Keratinocyte (primary cell): ENCODE measurements at regions not wholly inside any gene's neighbourhood (a gene's known extent, or its start where the extent isn't known, plus 50 kb on each side); places are given as distances from the start of the nearest gene placed in this dataset.
"Not testable (repeated sequence)": the region's sequence is repeated elsewhere in the genome, so short reads cannot be mapped to it uniquely, and the experiment has no call there.

Source experiments
- DNase-seq: peaks from one replicate; pipeline ENCODE4 v3.0.0-alpha.2; 2011; ENCODE audit warnings: low read depth, missing footprints, low spot score
- FAIRE-seq: peaks from 2 replicates; lab custom pipeline; 2011; peaks lifted over from hg19 to GRCh38; lab: Jason Lieb, UNC
- H2AFZ ChIP-seq: 2 replicates; pipeline ENCODE4 v1.6.0; 2012; ENCODE audit warnings: low read length, control low read depth, inconsistent platforms; ENCODE audit not compliant: control insufficient read depth
- H3K27ac ChIP-seq: 2 replicates; pipeline ENCODE4 v1.5.1; 2011; ENCODE audit warnings: low read length; ENCODE audit not compliant: control insufficient read depth, insufficient read depth
- H3K27me3 ChIP-seq: 3 replicates; pipeline ENCODE4 v1.6.0; 2011; ENCODE audit warnings: low read length; ENCODE audit not compliant: control insufficient read depth, insufficient read depth; ENCODE audit errors: extremely low read depth
- H3K36me3 ChIP-seq, 2 experiments: 2 replicates in 1 of 2; 3 replicates in 1 of 2; pipeline ENCODE4 v1.5.1; 2011; ENCODE audit warnings: low read length in 2 of 2, mild to moderate bottlenecking in 1 of 2; ENCODE audit not compliant: control insufficient read depth in 2 of 2, insufficient read depth in 2 of 2; ENCODE audit errors: extremely low read depth in 1 of 2
- H3K4me1 ChIP-seq: 3 replicates; pipeline ENCODE4 v1.5.1; 2011; ENCODE audit warnings: low read length; ENCODE audit not compliant: control insufficient read depth, insufficient read depth; ENCODE audit errors: extremely low read depth
- H3K4me2 ChIP-seq: 3 replicates; pipeline ENCODE4 v1.6.0; 2011; ENCODE audit warnings: low read depth, low read length; ENCODE audit not compliant: control insufficient read depth, insufficient read depth; ENCODE audit errors: extremely low read depth
- H3K4me3 ChIP-seq, 3 experiments: fragments of 200-600 bp in 1 of 3; sonication (generic) in 1 of 3; 2 replicates in 2 of 3; 3 replicates in 1 of 3; pipeline ENCODE4 v1.5.1; 2011 to 2016; ENCODE audit warnings: low read length in 3 of 3, mild to moderate bottlenecking in 3 of 3, control low read depth in 2 of 3, inconsistent platforms in 1 of 3, low read depth in 1 of 3, mixed read lengths in 1 of 3, mixed run types in 1 of 3, moderate library complexity in 1 of 3; ENCODE audit not compliant: control insufficient read depth in 2 of 3, insufficient read depth in 2 of 3; ENCODE audit errors: extremely low read depth in 1 of 3
- H3K79me2 ChIP-seq: 2 replicates; pipeline ENCODE4 v1.6.0; 2012; ENCODE audit warnings: low read length; ENCODE audit not compliant: control insufficient read depth, insufficient read depth
- H3K9ac ChIP-seq: 3 replicates; pipeline ENCODE4 v1.6.0; 2011; ENCODE audit warnings: low read length; ENCODE audit not compliant: control insufficient read depth, insufficient read depth; ENCODE audit errors: extremely low read depth
- H3K9me1 ChIP-seq: 3 replicates; pipeline ENCODE4 v1.6.0; 2011; ENCODE audit warnings: low read length; ENCODE audit not compliant: control insufficient read depth, insufficient read depth; ENCODE audit errors: extremely low read depth
- H3K9me3 ChIP-seq: 2 replicates; pipeline ENCODE4 v1.5.1; 2012; ENCODE audit warnings: low read depth, low read length; ENCODE audit not compliant: control insufficient read depth
- H4K20me1 ChIP-seq: 3 replicates; pipeline ENCODE4 v1.6.0; 2011; ENCODE audit warnings: low read length; ENCODE audit not compliant: control insufficient read depth, insufficient read depth; ENCODE audit errors: extremely low read depth
- CTCF ChIP-seq, 3 experiments: IDR thresholded peaks in 1 of 3; conservative IDR thresholded peaks in 1 of 3; optimal IDR thresholded peaks in 1 of 3; 2 replicates in 2 of 3; 3 replicates in 1 of 3; pipeline versions ENCODE3 to v1.5.1; 2011; ENCODE audit warnings: low read length in 3 of 3, mild to moderate bottlenecking in 3 of 3, moderate library complexity in 2 of 3, control low read depth in 1 of 3, inconsistent platforms in 1 of 3; ENCODE audit not compliant: insufficient read depth in 2 of 3; ENCODE audit errors: extremely low read depth in 1 of 3
- EZH2 ChIP-seq: IDR thresholded peaks from one replicate; pipeline ENCODE4 v1.6.1; 2012; ENCODE audit warnings: inconsistent platforms, mild to moderate bottlenecking, low read length, moderate library complexity
- dilution Hi-C: fragments of 300-500 bp; cut with MboI; formaldehyde crosslinking; loops from one replicate; pipeline ENCODE4 v1.7.0; 2020; ENCODE audit warnings: low sequenced_read_pairs; ENCODE audit not compliant: extremely low pct_ligation_motif_present

GRCh38 chr13:50230662-50230978 lies 215.4 kb downstream of the KCNRG start:
- Histone ChIP-seq H3K79me2 (no peaks in the 10 kb centered on the region), H2AFZ (no peak overlapping the region), H4K20me1 (no peaks in the 10 kb centered on the region), H3K27ac (no peak overlapping the region), H3K27me3 (no peaks in the 10 kb centered on the region), H3K4me1 (no peaks in the 10 kb centered on the region), H3K9me1 (no peaks in the 10 kb centered on the region), H3K4me2 (no peak overlapping the region), H3K4me3 (no peak overlapping the region), H3K9me3 (no peaks in the 10 kb centered on the region), H3K9ac (no peak overlapping the region), H3K36me3 (no peaks in the 10 kb centered on the region)
- no peak for FAIRE-seq
- no peak for DNase-seq
- TF ChIP-seq CTCF (optimal IDR thresholded peaks at IDR 0.05 in 1 of 3, IDR thresholded peaks at IDR 0.05 in 1 of 3, conservative IDR thresholded peaks at IDR 0.05 in 1 of 3; ENCODE audit: extremely low read depth in 1 of 3, insufficient read depth in 2 of 3, low read length in 3 of 3), result no peak
- TF ChIP-seq EZH2, result no peak
- dilution Hi-C loops, result no loop called here

GRCh38 chr13:50233574-50233973 lies 218.3 kb downstream of the KCNRG start:
- H3K9me1 ChIP-seq, dilution Hi-C loops, H3K27me3 ChIP-seq, H3K4me3 ChIP-seq, H3K9ac ChIP-seq, H3K4me2 ChIP-seq, H3K27ac ChIP-seq, H3K9me3 ChIP-seq, H4K20me1 ChIP-seq, H3K36me3 ChIP-seq, H3K4me1 ChIP-seq, FAIRE-seq, H3K79me2 ChIP-seq, H2AFZ ChIP-seq, DNase-seq: not testable (repeated sequence)

- H3K27ac ChIP-seq, result no peak overlapping the region
- DNase-seq (no peak), FAIRE-seq (no peak)
- H3K4me3 ChIP-seq, result no peak overlapping the region
- no peaks in the 10 kb centered on the region for H3K9me3 ChIP-seq
- TF ChIP-seq EZH2 (no peak), CTCF (optimal IDR thresholded peaks at IDR 0.05 in 1 of 3, IDR thresholded peaks at IDR 0.05 in 1 of 3, conservative IDR thresholded peaks at IDR 0.05 in 1 of 3; ENCODE audit: extremely low read depth in 1 of 3, insufficient read depth in 2 of 3, low read length in 3 of 3) (no peak)
- no peaks in the 10 kb centered on the region for H3K4me1 ChIP-seq
- no peaks in the 10 kb centered on the region for H3K79me2 ChIP-seq
- H3K27me3 ChIP-seq, result peaks cover 12% of the 10 kb centered on the region
- no peaks in the 10 kb centered on the region for H4K20me1 ChIP-seq
- H3K36me3 ChIP-seq, result no peaks in the 10 kb centered on the region
- H3K9me1 ChIP-seq, result no peaks in the 10 kb centered on the region
- dilution Hi-C loops, result no loop called here
- H3K9ac ChIP-seq, result no peak overlapping the region
- no peak overlapping the region for H3K4me2 ChIP-seq
- H2AFZ ChIP-seq, result no peak overlapping the region
These were observed 220.5 kb downstream of the KCNRG start for GRCh38 chr13:50235604-50236342.
